Keratinocyte (primary cell): ENCODE measurements at regions not wholly inside any gene's neighbourhood (a gene's known extent, or its start where the extent isn't known, plus 50 kb on each side); places are given as distances from the start of the nearest gene placed in this dataset.

Experiments
- EZH2 ChIP-seq: IDR thresholded peaks from one replicate; pipeline ENCODE4 v1.6.1; 2012; ENCODE audit warnings: inconsistent platforms, mild to moderate bottlenecking, low read length, moderate library complexity
- TF ChIP-seq, protein P1 (sequence below), 3 experiments: IDR thresholded peaks in 1 of 3; conservative IDR thresholded peaks in 1 of 3; optimal IDR thresholded peaks in 1 of 3; 2 replicates in 2 of 3; 3 replicates in 1 of 3; pipeline versions ENCODE3 to v1.5.1; 2011; ENCODE audit warnings: low read length in 3 of 3, mild to moderate bottlenecking in 3 of 3, moderate library complexity in 2 of 3, control low read depth in 1 of 3, inconsistent platforms in 1 of 3; ENCODE audit not compliant: insufficient read depth in 2 of 3; ENCODE audit errors: extremely low read depth in 1 of 3

GRCh38 chr6:97632341-97632740, 349.3 kb upstream of the MMS22L start:
- TF ChIP-seq EZH2: no peak
- TF ChIP-seq, protein P1, sequence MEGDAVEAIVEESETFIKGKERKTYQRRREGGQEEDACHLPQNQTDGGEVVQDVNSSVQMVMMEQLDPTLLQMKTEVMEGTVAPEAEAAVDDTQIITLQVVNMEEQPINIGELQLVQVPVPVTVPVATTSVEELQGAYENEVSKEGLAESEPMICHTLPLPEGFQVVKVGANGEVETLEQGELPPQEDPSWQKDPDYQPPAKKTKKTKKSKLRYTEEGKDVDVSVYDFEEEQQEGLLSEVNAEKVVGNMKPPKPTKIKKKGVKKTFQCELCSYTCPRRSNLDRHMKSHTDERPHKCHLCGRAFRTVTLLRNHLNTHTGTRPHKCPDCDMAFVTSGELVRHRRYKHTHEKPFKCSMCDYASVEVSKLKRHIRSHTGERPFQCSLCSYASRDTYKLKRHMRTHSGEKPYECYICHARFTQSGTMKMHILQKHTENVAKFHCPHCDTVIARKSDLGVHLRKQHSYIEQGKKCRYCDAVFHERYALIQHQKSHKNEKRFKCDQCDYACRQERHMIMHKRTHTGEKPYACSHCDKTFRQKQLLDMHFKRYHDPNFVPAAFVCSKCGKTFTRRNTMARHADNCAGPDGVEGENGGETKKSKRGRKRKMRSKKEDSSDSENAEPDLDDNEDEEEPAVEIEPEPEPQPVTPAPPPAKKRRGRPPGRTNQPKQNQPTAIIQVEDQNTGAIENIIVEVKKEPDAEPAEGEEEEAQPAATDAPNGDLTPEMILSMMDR (optimal IDR thresholded peaks at IDR 0.05 in 1 of 3, IDR thresholded peaks at IDR 0.05 in 1 of 3, conservative IDR thresholded peaks at IDR 0.05 in 1 of 3; ENCODE audit: extremely low read depth in 1 of 3, insufficient read depth in 2 of 3, low read length in 3 of 3): no peak
